ENCODE measurements at regions not wholly inside any gene's neighbourhood (a gene's known extent, or its start where the extent isn't known, plus 50 kb on each side); places are given as distances from the start of the nearest gene placed in this dataset.

- TF ChIP-seq CTCF (IDR thresholded peaks at IDR 0.05) = no peak
- no peak for TF ChIP-seq TCF7L2 (IDR thresholded peaks at IDR 0.05; ENCODE audit: low read depth, low read length)
- no peak for TF ChIP-seq POLR2AphosphoS5 (IDR thresholded peaks at IDR 0.05; ENCODE audit: low read depth, low read length)
- TF ChIP-seq SIN3A (IDR thresholded peaks at IDR 0.05; ENCODE audit: borderline replicate concordance, insufficient read depth, low read depth, low read length) = no peak
Observed at GRCh38 chr17:68660302-68660701, 59.1 kb upstream of the FAM20A start.
